PFSK-1 (cell line): ENCODE measurements at regions not wholly inside any gene's neighbourhood (a gene's known extent, or its start where the extent isn't known, plus 50 kb on each side); places are given as distances from the start of the nearest gene placed in this dataset.

ENCODE experiments used
- FOXP2 ChIP-seq: optimal IDR thresholded peaks from 2 replicates; pipeline ENCODE3; 2011; ENCODE audit warnings: borderline replicate concordance, control low read depth, inconsistent platforms; ENCODE audit not compliant: insufficient read depth; ENCODE audit errors: extremely low read length, extremely low read depth
- POLR2AphosphoS5 ChIP-seq: IDR thresholded peaks from 2 replicates; pipeline ENCODE4 v1.6.1; 2012; ENCODE audit warnings: low read depth, mild to moderate bottlenecking, control low read depth, low read length, moderate library complexity
- SIN3A ChIP-seq: IDR thresholded peaks from 2 replicates; pipeline ENCODE4 v1.6.1; 2012; ENCODE audit warnings: mild to moderate bottlenecking, low read length, moderate library complexity, borderline replicate concordance; ENCODE audit not compliant: insufficient read depth
- TAF1 ChIP-seq: IDR thresholded peaks from 2 replicates; pipeline ENCODE4 v1.6.1; 2012; ENCODE audit warnings: low read length, control low read depth, borderline replicate concordance; ENCODE audit not compliant: insufficient read depth
- TF ChIP-seq, protein P1 (sequence below), 2 experiments: IDR thresholded peaks; 2 replicates each; pipeline versions ENCODE4 v1.6.1 to v1.8.0; 2011 to 2012; ENCODE audit warnings: low read depth in 2 of 2, low read length in 2 of 2, control low read depth in 1 of 2, inconsistent platforms in 1 of 2, mild to moderate bottlenecking in 1 of 2, moderate library complexity in 1 of 2; ENCODE audit not compliant: insufficient read depth in 1 of 2

GRCh38 chr3:128555841-128556240 lies 62.8 kb upstream of the GATA2 start:
- no peak for TF ChIP-seq POLR2AphosphoS5
- TF ChIP-seq, protein P1, sequence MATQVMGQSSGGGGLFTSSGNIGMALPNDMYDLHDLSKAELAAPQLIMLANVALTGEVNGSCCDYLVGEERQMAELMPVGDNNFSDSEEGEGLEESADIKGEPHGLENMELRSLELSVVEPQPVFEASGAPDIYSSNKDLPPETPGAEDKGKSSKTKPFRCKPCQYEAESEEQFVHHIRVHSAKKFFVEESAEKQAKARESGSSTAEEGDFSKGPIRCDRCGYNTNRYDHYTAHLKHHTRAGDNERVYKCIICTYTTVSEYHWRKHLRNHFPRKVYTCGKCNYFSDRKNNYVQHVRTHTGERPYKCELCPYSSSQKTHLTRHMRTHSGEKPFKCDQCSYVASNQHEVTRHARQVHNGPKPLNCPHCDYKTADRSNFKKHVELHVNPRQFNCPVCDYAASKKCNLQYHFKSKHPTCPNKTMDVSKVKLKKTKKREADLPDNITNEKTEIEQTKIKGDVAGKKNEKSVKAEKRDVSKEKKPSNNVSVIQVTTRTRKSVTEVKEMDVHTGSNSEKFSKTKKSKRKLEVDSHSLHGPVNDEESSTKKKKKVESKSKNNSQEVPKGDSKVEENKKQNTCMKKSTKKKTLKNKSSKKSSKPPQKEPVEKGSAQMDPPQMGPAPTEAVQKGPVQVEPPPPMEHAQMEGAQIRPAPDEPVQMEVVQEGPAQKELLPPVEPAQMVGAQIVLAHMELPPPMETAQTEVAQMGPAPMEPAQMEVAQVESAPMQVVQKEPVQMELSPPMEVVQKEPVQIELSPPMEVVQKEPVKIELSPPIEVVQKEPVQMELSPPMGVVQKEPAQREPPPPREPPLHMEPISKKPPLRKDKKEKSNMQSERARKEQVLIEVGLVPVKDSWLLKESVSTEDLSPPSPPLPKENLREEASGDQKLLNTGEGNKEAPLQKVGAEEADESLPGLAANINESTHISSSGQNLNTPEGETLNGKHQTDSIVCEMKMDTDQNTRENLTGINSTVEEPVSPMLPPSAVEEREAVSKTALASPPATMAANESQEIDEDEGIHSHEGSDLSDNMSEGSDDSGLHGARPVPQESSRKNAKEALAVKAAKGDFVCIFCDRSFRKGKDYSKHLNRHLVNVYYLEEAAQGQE (IDR thresholded peaks at IDR 0.05; ENCODE audit: insufficient read depth in 1 of 2, low read depth in 2 of 2, low read length in 2 of 2) = no peak
- no peak for TF ChIP-seq TAF1
- TF ChIP-seq SIN3A = no peak
- TF ChIP-seq FOXP2 = no peak
